Neuronal stem cell (in vitro differentiated cells): ENCODE measurements at regions not wholly inside any gene's neighbourhood (a gene's known extent, or its start where the extent isn't known, plus 50 kb on each side); places are given as distances from the start of the nearest gene placed in this dataset.

ENCODE experiments used
- DNase-seq: peaks from one replicate; pipeline ENCODE4 v3.0.0-alpha.2; 2013; ENCODE audit warnings: low spot score
- H2AFZ ChIP-seq: one replicate; pipeline ENCODE4 v1.6.1; 2013; ENCODE audit warnings: mild to moderate bottlenecking, low read length, inconsistent platforms
- H2AK5ac ChIP-seq: 2 replicates; pipeline ENCODE4 v1.6.1; 2013; ENCODE audit warnings: low read depth, mild to moderate bottlenecking, inconsistent platforms, low read length, moderate library complexity, mixed read lengths
- H2BK120ac ChIP-seq: 2 replicates; pipeline ENCODE4 v1.6.1; 2013; ENCODE audit warnings: low read depth, mild to moderate bottlenecking, inconsistent platforms, low read length, moderate library complexity, mixed read lengths
- H2BK12ac ChIP-seq: one replicate; pipeline ENCODE4 v1.6.1; 2013; ENCODE audit warnings: low read length, inconsistent platforms
- H2BK15ac ChIP-seq: 2 replicates; pipeline ENCODE4 v1.6.1; 2013; ENCODE audit warnings: mild to moderate bottlenecking, low read length, inconsistent platforms, mixed read lengths
- H2BK5ac ChIP-seq: one replicate; pipeline ENCODE4 v1.6.1; 2013; ENCODE audit warnings: inconsistent platforms, mild to moderate bottlenecking, low read length, moderate library complexity
- H3K14ac ChIP-seq: one replicate; pipeline ENCODE4 v1.6.1; 2013; ENCODE audit warnings: low read length, inconsistent platforms
- H3K18ac ChIP-seq: 2 replicates; pipeline ENCODE4 v1.6.1; 2013; ENCODE audit warnings: low read length, inconsistent platforms
- H3K23ac ChIP-seq: 2 replicates; pipeline ENCODE4 v1.6.1; 2013; ENCODE audit warnings: low read depth, mild to moderate bottlenecking, mixed read lengths, low read length, inconsistent platforms; ENCODE audit not compliant: poor library complexity
- H3K27ac ChIP-seq: replicated peaks from 3 replicates; pipeline ENCODE4 v1.5.1; 2013; ENCODE audit warnings: low read length, inconsistent platforms
- H3K27me3 ChIP-seq, 3 experiments: 2 replicates each; pipeline ENCODE4 v1.6.1; 2013; ENCODE audit warnings: low read length in 3 of 3, mild to moderate bottlenecking in 2 of 3, inconsistent platforms in 1 of 3, low read depth in 1 of 3, mixed read lengths in 1 of 3, moderate library complexity in 1 of 3; ENCODE audit not compliant: control insufficient read depth in 3 of 3, insufficient read depth in 3 of 3
- H3K36me3 ChIP-seq, 2 donors: replicated peaks in 1 of 2; 2 replicates each; pipeline ENCODE4 v1.6.1; 2013; ENCODE audit warnings: low read length in 2 of 2; ENCODE audit not compliant: control insufficient read depth in 2 of 2, insufficient read depth in 2 of 2
- H3K4ac ChIP-seq: 2 replicates; pipeline ENCODE4 v1.6.1; 2013; ENCODE audit warnings: inconsistent platforms, mild to moderate bottlenecking, low read length, moderate library complexity
- H3K4me1 ChIP-seq, 2 donors: 1 replicate in 1 of 2; 2 replicates in 1 of 2; pipeline ENCODE4 v1.6.1; 2013; ENCODE audit warnings: low read length in 2 of 2, low read depth in 1 of 2; ENCODE audit not compliant: control insufficient read depth in 2 of 2, insufficient read depth in 1 of 2
- H3K4me2 ChIP-seq: one replicate; pipeline ENCODE4 v1.6.1; 2013; ENCODE audit warnings: mild to moderate bottlenecking, low read length, inconsistent platforms; ENCODE audit not compliant: insufficient read depth, poor library complexity, severe bottlenecking
- H3K4me3 ChIP-seq, 2 donors: 2 replicates each; pipeline ENCODE4 v1.5.1; 2013; ENCODE audit warnings: low read length in 2 of 2, mild to moderate bottlenecking in 2 of 2, inconsistent platforms in 1 of 2, moderate library complexity in 1 of 2
- H3K79me1 ChIP-seq: one replicate; pipeline ENCODE4 v1.6.1; 2013; ENCODE audit warnings: low read depth, mild to moderate bottlenecking, inconsistent platforms, low read length, moderate library complexity
- H3K9ac ChIP-seq: one replicate; pipeline ENCODE4 v1.6.1; 2013; ENCODE audit warnings: mild to moderate bottlenecking, low read depth, low read length, inconsistent platforms; ENCODE audit not compliant: poor library complexity
- H3K9me3 ChIP-seq, 2 donors: replicated peaks in 1 of 2; 2 replicates each; pipeline versions ENCODE3 to v1.6.1; 2013; ENCODE audit warnings: low read length in 2 of 2, mild to moderate bottlenecking in 2 of 2, inconsistent platforms in 1 of 2, low read depth in 1 of 2, mixed read lengths in 1 of 2, moderate library complexity in 1 of 2; ENCODE audit not compliant: control insufficient read depth in 2 of 2, insufficient read depth in 1 of 2
- H4K8ac ChIP-seq: one replicate; pipeline ENCODE4 v1.6.1; 2013; ENCODE audit warnings: low read depth, mild to moderate bottlenecking, inconsistent platforms, low read length, moderate library complexity
- H4K91ac ChIP-seq: one replicate; pipeline ENCODE4 v1.6.1; 2013; ENCODE audit warnings: low read length, low read depth, mild to moderate bottlenecking, inconsistent platforms; ENCODE audit not compliant: poor library complexity
- WGBS, 2 donors: extraction: QIAGEN DNeasy Blood & Tissue Kit; methylation state at CpG; one replicate each; pipeline ENCODE4 v1.1.7; 2013; ENCODE audit warnings: missing lambda C conversion rate in 2 of 2, mixed read lengths in 1 of 2; ENCODE audit not compliant: insufficient read length in 2 of 2, insufficient replicate concordance in 1 of 2; ENCODE audit errors: extremely low coverage in 2 of 2; 5-methylcytosine and 5-hydroxymethylcytosine counted together

DNA sequence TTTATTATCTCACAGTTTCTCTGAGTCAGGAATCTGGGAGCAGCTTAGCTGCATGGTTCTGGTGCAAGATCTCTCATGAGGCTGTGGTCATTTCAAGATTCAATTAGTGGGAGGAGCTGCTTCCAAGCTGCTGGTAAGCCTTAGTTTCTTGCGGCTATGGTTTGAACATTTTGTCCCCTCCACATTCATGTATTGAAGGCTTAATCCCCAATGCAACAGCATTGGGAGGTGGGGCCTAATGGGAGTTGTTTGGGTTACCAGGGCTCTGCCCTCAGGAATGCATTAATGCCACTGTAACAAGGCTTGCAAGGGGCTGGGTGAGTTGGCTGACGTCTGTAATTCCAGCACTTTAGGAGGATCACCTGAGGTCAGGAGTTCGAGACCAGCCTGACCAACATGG lies 272.9 kb downstream of the UTP18 start:
- Histone ChIP-seq H3K18ac (no peak overlapping the region), H3K79me1 (no peaks in the 10 kb centered on the region), H4K91ac (no peak overlapping the region), H3K27ac (no peak overlapping the region), H2BK5ac (no peak overlapping the region), H3K4me1 (no peaks in the 10 kb centered on the region), H2BK12ac (no peak overlapping the region), H4K8ac (no peak overlapping the region), H2AFZ (no peak overlapping the region), H3K9me3 (no peaks in the 10 kb centered on the region), H3K23ac (no peak overlapping the region), H3K9ac (no peak overlapping the region), H3K4me2 (no peak overlapping the region), H3K14ac (no peak overlapping the region), H3K27me3 (no peaks in the 10 kb centered on the region), H2BK120ac (no peak overlapping the region), H2AK5ac (no peak overlapping the region), H3K4ac (no peak overlapping the region), H2BK15ac (no peak overlapping the region), H3K4me3 (no peak overlapping the region), H3K36me3 (no peaks in the 10 kb centered on the region)
- WGBS, 2 donors = no CpG with 5 or more reads among the region's 3 CpGs
- DNase-seq = no peak

DNA sequence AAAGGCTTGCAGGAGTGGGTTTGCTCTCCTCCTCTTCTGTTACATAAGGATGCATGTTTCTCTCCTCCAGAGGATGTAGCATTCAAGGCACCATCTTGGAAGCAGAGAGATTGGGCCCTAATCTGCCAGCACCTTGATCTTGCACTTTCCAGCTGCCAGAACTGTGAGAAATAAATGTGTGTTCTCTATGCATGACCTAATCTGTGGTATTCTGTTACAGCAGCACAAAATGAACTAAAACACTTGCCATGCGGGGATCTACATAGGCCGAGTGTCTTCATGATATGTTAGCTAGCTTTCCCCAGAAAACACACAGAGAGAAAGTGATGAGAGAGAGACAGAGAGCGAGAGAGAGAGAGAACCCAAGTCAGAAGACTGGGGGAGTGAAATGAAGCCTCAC lies 273.5 kb downstream of the UTP18 start:
- no peak overlapping the region for H3K14ac ChIP-seq
- H3K9ac ChIP-seq = no peak overlapping the region
- H2BK12ac ChIP-seq = no peak overlapping the region
- H3K18ac ChIP-seq = no peak overlapping the region
- H2AFZ ChIP-seq = no peak overlapping the region
- no peak overlapping the region for H2BK15ac ChIP-seq
- no peak overlapping the region for H3K23ac ChIP-seq
- H3K4me1 ChIP-seq = no peaks in the 10 kb centered on the region
- WGBS, 2 donors = no CpG with 5 or more reads among the region's 3 CpGs
- no peak overlapping the region for H3K4me2 ChIP-seq
- no peak overlapping the region for H4K8ac ChIP-seq
- H3K79me1 ChIP-seq = no peaks in the 10 kb centered on the region
- no peak overlapping the region for H3K4me3 ChIP-seq
- H2AK5ac ChIP-seq = no peak overlapping the region
- no peaks in the 10 kb centered on the region for H3K27me3 ChIP-seq
- no peak overlapping the region for H2BK120ac ChIP-seq
- no peak overlapping the region for H3K4ac ChIP-seq
- H4K91ac ChIP-seq = no peak overlapping the region
- no peak overlapping the region for H3K27ac ChIP-seq
- no peak for DNase-seq
- no peak overlapping the region for H2BK5ac ChIP-seq
- no peaks in the 10 kb centered on the region for H3K36me3 ChIP-seq
- no peaks in the 10 kb centered on the region for H3K9me3 ChIP-seq

DNA sequence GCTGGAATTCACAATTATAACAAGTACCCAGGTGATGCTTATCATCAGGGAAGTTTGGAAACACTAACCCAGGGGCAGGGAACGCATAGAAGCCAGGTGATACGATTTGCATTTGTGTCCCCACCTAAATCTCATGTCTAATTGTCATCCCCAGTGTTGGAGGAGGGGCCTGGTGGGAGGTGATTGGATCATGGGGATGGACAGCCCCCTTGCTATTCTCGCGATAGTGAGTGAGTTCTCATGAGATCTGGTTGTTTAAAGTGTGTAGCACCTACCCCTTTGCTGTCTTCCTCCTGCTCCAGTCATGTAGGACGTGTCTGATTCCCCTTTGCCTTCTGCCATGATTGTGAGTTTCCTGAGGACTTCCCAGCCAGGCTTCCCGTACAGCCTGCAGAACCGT lies 276.3 kb downstream of the UTP18 start:
- Histone ChIP-seq H3K27me3 (no peaks in the 10 kb centered on the region), H3K4me1 (peaks cover 0 to 1% of the 10 kb centered on the region in 2 donors), H2AK5ac (no peak overlapping the region), H2AFZ (no peak overlapping the region), H3K27ac (no peak overlapping the region), H3K14ac (no peak overlapping the region), H3K18ac (no peak overlapping the region), H3K79me1 (no peaks in the 10 kb centered on the region), H3K36me3 (no peaks in the 10 kb centered on the region), H3K23ac (no peak overlapping the region), H3K4ac (no peak overlapping the region), H2BK15ac (no peak overlapping the region), H3K4me3 (no peak overlapping the region), H4K91ac (no peak overlapping the region), H3K9ac (no peak overlapping the region), H3K9me3 (no peaks in the 10 kb centered on the region), H4K8ac (no peak overlapping the region), H2BK12ac (no peak overlapping the region), H3K4me2 (no peak overlapping the region), H2BK5ac (no peak overlapping the region), H2BK120ac (no peak overlapping the region)
- no CpG with 5 or more reads among the region's 7 CpGs for WGBS, 2 donors
- DNase-seq = no peak

DNA sequence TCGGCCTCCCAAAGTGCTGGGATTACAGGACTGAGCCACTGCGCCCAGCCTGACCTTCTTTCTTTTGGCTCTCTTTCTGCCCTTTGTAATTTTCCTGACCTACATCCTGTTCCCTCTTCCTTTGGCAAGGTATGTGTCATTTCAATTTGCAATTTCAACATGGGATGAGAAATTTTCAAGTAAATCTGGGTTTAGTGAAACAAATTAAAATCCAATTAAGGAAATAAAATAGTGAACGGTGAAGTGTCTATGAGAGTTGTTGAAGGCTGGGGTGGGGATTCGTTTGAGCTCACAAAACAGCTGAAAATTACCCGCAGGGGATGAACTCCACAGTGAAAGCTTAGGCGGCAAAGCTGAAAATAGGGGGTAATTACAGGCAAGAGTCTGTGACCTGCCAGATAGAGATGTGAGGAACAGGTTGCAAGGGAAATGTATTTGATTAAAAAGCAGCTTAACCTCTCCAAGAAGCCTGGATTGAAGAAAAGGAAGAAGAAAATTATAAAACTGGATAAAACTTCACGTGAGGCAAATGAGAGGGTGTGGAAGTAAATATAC lies 277.7 kb downstream of the UTP18 start:
- H3K23ac ChIP-seq = no peak overlapping the region
- H2AFZ ChIP-seq = no peak overlapping the region
- H3K27me3 ChIP-seq = no peaks in the 10 kb centered on the region
- no peaks in the 10 kb centered on the region for H3K9me3 ChIP-seq
- no peak overlapping the region for H2BK5ac ChIP-seq
- H2AK5ac ChIP-seq = no peak overlapping the region
- H3K27ac ChIP-seq = no peak overlapping the region
- no peaks in the 10 kb centered on the region for H3K79me1 ChIP-seq
- no peak overlapping the region for H3K4ac ChIP-seq
- no peak overlapping the region for H2BK120ac ChIP-seq
- H3K9ac ChIP-seq = no peak overlapping the region
- H3K4me3 ChIP-seq = no peak overlapping the region
- no peak overlapping the region for H3K4me2 ChIP-seq
- no peak overlapping the region for H2BK12ac ChIP-seq
- H4K8ac ChIP-seq = no peak overlapping the region
- peaks cover 0 to 1% of the 10 kb centered on the region in 2 donors for H3K4me1 ChIP-seq
- H2BK15ac ChIP-seq = no peak overlapping the region
- H3K36me3 ChIP-seq = no peaks in the 10 kb centered on the region
- DNase-seq = no peak
- H3K14ac ChIP-seq = no peak overlapping the region
- no CpG with 5 or more reads among the region's 7 CpGs for WGBS, 2 donors
- no peak overlapping the region for H4K91ac ChIP-seq
- no peak overlapping the region for H3K18ac ChIP-seq
